ENCODE measurements at regions not wholly inside any gene's neighbourhood (a gene's known extent, or its start where the extent isn't known, plus 50 kb on each side); places are given as distances from the start of the nearest gene placed in this dataset.
A peak's percentile ranks its signal among the peaks of the same experiment; 100 is the strongest.
"Not testable (repeated sequence)": the region's sequence is repeated elsewhere in the genome, so short reads cannot be mapped to it uniquely, and the experiment has no call there.

GRCh38 chr7:76918619-76919018, 113.5 kb downstream of the SPDYE17 start:
- not testable (repeated sequence) for DNase-seq

- DNase-seq: not testable (repeated sequence)
Measured at GRCh38 chr7:76914361-76914760, 117.8 kb downstream of the SPDYE17 start.

GRCh38 chr7:76912011-76912814, 119.9 kb downstream of the SPDYE17 start:
- not testable (repeated sequence) for DNase-seq

- not testable (repeated sequence) for DNase-seq
Measured at GRCh38 chr7:76904688-76905087, 127.5 kb downstream of the SPDYE17 start.

GRCh38 chr7:76901944-76902710, 130.0 kb downstream of the SPDYE17 start:
- not testable (repeated sequence) for DNase-seq

- not testable (repeated sequence) for DNase-seq
Measured at GRCh38 chr7:76898807-76899206, 133.4 kb downstream of the SPDYE17 start.

- peak; percentile 18 for DNase-seq
Measured at GRCh38 chr7:76897007-76897406, 135.2 kb downstream of the SPDYE17 start.

GRCh38 chr7:76895696-76896095, 136.5 kb downstream of the SPDYE17 start:
- not testable (repeated sequence) for DNase-seq

GRCh38 chr7:76891771-76892170, 140.4 kb downstream of the SPDYE17 start:
- DNase-seq: not testable (repeated sequence)

GRCh38 chr7:76879733-76880288, 152.3 kb downstream of the SPDYE17 start:
- DNase-seq: not testable (repeated sequence)

GRCh38 chr7:76875760-76876159, 156.4 kb downstream of the SPDYE17 start:
- DNase-seq: not testable (repeated sequence)

- not testable (repeated sequence) for DNase-seq
Measured at GRCh38 chr7:76870504-76870808, 161.7 kb downstream of the SPDYE17 start.

- not testable (repeated sequence) for DNase-seq
Measured at GRCh38 chr7:76867364-76867889, 164.7 kb downstream of the SPDYE17 start.

- not testable (repeated sequence) for DNase-seq
Measured at GRCh38 chr7:76863150-76863773, 168.9 kb downstream of the SPDYE17 start.

GRCh38 chr7:76862241-76862640, 169.9 kb downstream of the SPDYE17 start:
- DNase-seq: not testable (repeated sequence)

GRCh38 chr7:76859933-76860332, 172.2 kb downstream of the SPDYE17 start:
- DNase-seq: not testable (repeated sequence)

- not testable (repeated sequence) for DNase-seq
Measured at GRCh38 chr7:76854631-76855030, 177.5 kb downstream of the SPDYE17 start.

GRCh38 chr7:76852787-76853584, 179.2 kb downstream of the SPDYE17 start:
- DNase-seq: not testable (repeated sequence)

GRCh38 chr7:76852362-76852761, 179.8 kb downstream of the SPDYE17 start:
- not testable (repeated sequence) for DNase-seq

- DNase-seq: not testable (repeated sequence)
Measured at GRCh38 chr7:76851617-76852016, 180.5 kb downstream of the SPDYE17 start.

- not testable (repeated sequence) for DNase-seq
Measured at GRCh38 chr7:76849887-76850563, 182.1 kb downstream of the SPDYE17 start.
